Thyroid gland (tissue), 4 donors: ENCODE measurements at regions not wholly inside any gene's neighbourhood (a gene's known extent, or its start where the extent isn't known, plus 50 kb on each side); places are given as distances from the start of the nearest gene placed in this dataset.

ENCODE experiments used
- DNase-seq, 2 donors: peaks; one replicate each; pipeline ENCODE4 v3.0.0-alpha.2; 2019
- H3K27ac ChIP-seq, 3 donors: fragments of 200-600 bp; sonication (generic); 1 replicate in 2 of 3; 2 replicates in 1 of 3; pipeline ENCODE4 v1.5.1; 2016 to 2019; ENCODE audit warnings: mild to moderate bottlenecking in 1 of 3, moderate library complexity in 1 of 3
- H3K27me3 ChIP-seq: fragments of 200-600 bp; sonication (generic); one replicate; pipeline ENCODE4 v1.5.1; 2019
- H3K36me3 ChIP-seq, 2 donors: fragments of 200-600 bp; sonication (generic); one replicate each; pipeline ENCODE4 v1.5.1; 2016 to 2019
- H3K4me1 ChIP-seq, 2 donors: fragments of 200-600 bp; sonication (generic); one replicate each; pipeline ENCODE4 v1.5.1; 2017 to 2019
- H3K4me3 ChIP-seq, 3 donors: fragments of 200-600 bp; sonication (generic); replicated peaks in 1 of 3; 1 replicate in 2 of 3; 2 replicates in 1 of 3; pipeline ENCODE4 v1.5.1; 2016; ENCODE audit warnings: mild to moderate bottlenecking in 1 of 3
- H3K9me3 ChIP-seq: fragments of 200-600 bp; sonication (generic); one replicate; pipeline ENCODE4 v1.5.1; 2017
- POLR2A ChIP-seq, 2 donors: fragments of 450-650 bp; IDR thresholded peaks; one replicate each; pipeline ENCODE4 v1.6.1; 2017; ENCODE audit warnings: antibody characterized with exemption in 2 of 2, mild to moderate bottlenecking in 2 of 2, moderate library complexity in 1 of 2
- WGBS, 2 donors: methylation state at CpG; one replicate each; pipeline ENCODE4 v1.1.5; 2017; 5-methylcytosine and 5-hydroxymethylcytosine counted together
- intact Hi-C: fragments of 100-400 bp; cut with DNase I; formaldehyde crosslinking; loops from one replicate; pipeline ENCODE4 v1.15.1; 2023
- TF ChIP-seq, protein P1 (sequence below), 6 experiments: fragments of 200-600 bp in 3 of 6; fragments of 450-650 bp in 3 of 6; sonication (generic) in 3 of 6; IDR thresholded peaks; one replicate each; pipeline ENCODE4 v1.5.1; 2016 to 2019; ENCODE audit warnings: antibody characterized with exemption in 6 of 6, mild to moderate bottlenecking in 2 of 6, inconsistent platforms in 1 of 6, moderate library complexity in 1 of 6

GRCh38 chr9:108673386-108673785 lies 182.4 kb downstream of the ACTL7B start:
- WGBS, 2 donors, result 74 to 80% methylated on average over 7 of the region's 7 CpGs
- intact Hi-C loops, result no loop called here
- H3K36me3 ChIP-seq, result no peaks in the 10 kb centered on the region
- TF ChIP-seq, protein P1, sequence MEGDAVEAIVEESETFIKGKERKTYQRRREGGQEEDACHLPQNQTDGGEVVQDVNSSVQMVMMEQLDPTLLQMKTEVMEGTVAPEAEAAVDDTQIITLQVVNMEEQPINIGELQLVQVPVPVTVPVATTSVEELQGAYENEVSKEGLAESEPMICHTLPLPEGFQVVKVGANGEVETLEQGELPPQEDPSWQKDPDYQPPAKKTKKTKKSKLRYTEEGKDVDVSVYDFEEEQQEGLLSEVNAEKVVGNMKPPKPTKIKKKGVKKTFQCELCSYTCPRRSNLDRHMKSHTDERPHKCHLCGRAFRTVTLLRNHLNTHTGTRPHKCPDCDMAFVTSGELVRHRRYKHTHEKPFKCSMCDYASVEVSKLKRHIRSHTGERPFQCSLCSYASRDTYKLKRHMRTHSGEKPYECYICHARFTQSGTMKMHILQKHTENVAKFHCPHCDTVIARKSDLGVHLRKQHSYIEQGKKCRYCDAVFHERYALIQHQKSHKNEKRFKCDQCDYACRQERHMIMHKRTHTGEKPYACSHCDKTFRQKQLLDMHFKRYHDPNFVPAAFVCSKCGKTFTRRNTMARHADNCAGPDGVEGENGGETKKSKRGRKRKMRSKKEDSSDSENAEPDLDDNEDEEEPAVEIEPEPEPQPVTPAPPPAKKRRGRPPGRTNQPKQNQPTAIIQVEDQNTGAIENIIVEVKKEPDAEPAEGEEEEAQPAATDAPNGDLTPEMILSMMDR (IDR thresholded peaks at IDR 0.05), result no peak
- no peak for TF ChIP-seq POLR2A (IDR thresholded peaks at IDR 0.05)
- H3K4me3 ChIP-seq, result no peak overlapping the region
- H3K9me3 ChIP-seq, result no peaks in the 10 kb centered on the region
- H3K27ac ChIP-seq, result no peak overlapping the region
- H3K4me1 ChIP-seq, result peaks cover 0 to 9% of the 10 kb centered on the region in 2 donors
- no peaks in the 10 kb centered on the region for H3K27me3 ChIP-seq
- DNase-seq, result no peak

GRCh38 chr9:108672475-108673190 lies 183.2 kb downstream of the ACTL7B start:
- no peak overlapping the region for H3K4me3 ChIP-seq
- no peak overlapping the region for H3K27ac ChIP-seq
- no peaks in the 10 kb centered on the region for H3K9me3 ChIP-seq
- H3K27me3 ChIP-seq, result no peaks in the 10 kb centered on the region
- DNase-seq, result no peak
- TF ChIP-seq, protein P1 (IDR thresholded peaks at IDR 0.05), result no peak
- TF ChIP-seq POLR2A (IDR thresholded peaks at IDR 0.05), result no peak
- WGBS, 2 donors, result 74 to 77% methylated on average over 7 of the region's 7 CpGs
- intact Hi-C loops, result no loop called here
- H3K4me1 ChIP-seq, result peaks cover 0 to 9% of the 10 kb centered on the region in 2 donors
- no peaks in the 10 kb centered on the region for H3K36me3 ChIP-seq

- no peak overlapping the region for H3K27ac ChIP-seq
- no peak overlapping the region for H3K4me3 ChIP-seq
- no peaks in the 10 kb centered on the region for H3K9me3 ChIP-seq
- H3K4me1 ChIP-seq, result peaks cover 0 to 9% of the 10 kb centered on the region in 2 donors
- no peaks in the 10 kb centered on the region for H3K36me3 ChIP-seq
- DNase-seq, result no peak
- no peak for TF ChIP-seq POLR2A (IDR thresholded peaks at IDR 0.05)
- TF ChIP-seq, protein P1 (IDR thresholded peaks at IDR 0.05), result no peak
- intact Hi-C loops, result no loop called here
- WGBS, 2 donors, result 91% methylated on average over 4 of the region's 4 CpGs
- H3K27me3 ChIP-seq, result no peaks in the 10 kb centered on the region
These were observed 184.0 kb downstream of the ACTL7B start for GRCh38 chr9:108671794-108672193.

DNA sequence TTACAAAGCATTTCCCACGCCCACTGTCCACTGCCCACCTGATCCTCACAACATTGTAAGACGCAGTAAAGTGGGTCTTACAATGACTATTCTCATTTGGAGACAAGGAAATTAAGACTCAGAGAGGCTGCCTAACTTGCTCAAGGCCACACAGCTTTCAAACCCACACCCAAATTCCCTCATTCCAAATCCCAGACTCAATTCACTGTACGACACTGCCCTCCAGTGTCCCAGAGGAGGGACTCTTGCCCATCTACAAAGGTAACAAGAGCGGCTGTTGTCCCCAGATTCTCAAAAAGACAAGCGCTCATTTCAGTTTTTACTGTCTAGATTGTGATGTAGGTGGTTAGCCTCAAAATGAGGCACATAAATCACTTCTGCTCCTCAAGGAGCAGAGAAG lies 184.6 kb downstream of the ACTL7B start:
- 89 to 94% methylated on average over 5 of the region's 5 CpGs for WGBS, 2 donors
- Histone ChIP-seq H3K27ac (no peak overlapping the region), H3K27me3 (no peaks in the 10 kb centered on the region), H3K9me3 (no peaks in the 10 kb centered on the region), H3K4me3 (no peak overlapping the region), H3K36me3 (no peaks in the 10 kb centered on the region), H3K4me1 (peaks cover 0 to 9% of the 10 kb centered on the region in 2 donors)
- intact Hi-C loops, result no loop called here
- DNase-seq, result no peak
- TF ChIP-seq POLR2A (IDR thresholded peaks at IDR 0.05), result no peak
- TF ChIP-seq, protein P1 (IDR thresholded peaks at IDR 0.05), result no peak

DNA sequence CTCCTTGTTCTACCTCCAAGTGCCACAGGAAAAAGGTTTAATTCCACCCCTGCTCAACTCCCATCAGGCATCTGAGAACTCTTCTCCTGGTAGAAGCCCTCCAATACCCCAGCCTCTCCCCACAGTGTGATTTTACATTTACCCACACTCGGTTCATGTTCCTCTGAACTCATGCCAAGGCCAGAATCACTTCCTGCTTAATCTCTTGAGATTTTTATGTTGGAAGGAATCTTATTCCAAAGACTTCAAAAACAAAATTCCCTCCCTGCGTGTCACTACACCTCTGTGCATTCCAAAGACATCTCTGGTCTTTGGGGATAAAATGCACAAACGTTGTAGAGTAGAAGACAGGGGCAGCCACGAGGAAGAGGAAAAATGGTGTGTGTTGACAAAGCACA lies 186.8 kb downstream of the ACTL7B start:
- Histone ChIP-seq H3K27ac (no peak overlapping the region), H3K9me3 (no peaks in the 10 kb centered on the region), H3K27me3 (no peaks in the 10 kb centered on the region), H3K4me1 (peaks cover 4 to 14% of the 10 kb centered on the region in 2 donors), H3K36me3 (no peaks in the 10 kb centered on the region), H3K4me3 (no peak overlapping the region)
- no peak for DNase-seq
- WGBS, 2 donors, result 38% methylated on average over 4 of the region's 4 CpGs
- TF ChIP-seq POLR2A (IDR thresholded peaks at IDR 0.05), result no peak
- TF ChIP-seq, protein P1 (IDR thresholded peaks at IDR 0.05), result no peak
- intact Hi-C loops, result no loop called here
